Posterior vena cava (tissue), 2 donors: ENCODE measurements at regions not wholly inside any gene's neighbourhood (a gene's known extent, or its start where the extent isn't known, plus 50 kb on each side); places are given as distances from the start of the nearest gene placed in this dataset.
"Not testable (repeated sequence)": the region's sequence is repeated elsewhere in the genome, so short reads cannot be mapped to it uniquely, and the experiment has no call there.

Experiments
- DNase-seq: peaks from one replicate; pipeline ENCODE4 v3.0.0-alpha.2; 2020; ENCODE audit warnings: low spot score
- intact Hi-C, 2 donors: fragments of 100-400 bp; cut with DNase I; formaldehyde crosslinking; loops; one replicate each; pipeline versions ENCODE4 v1.14.1 to v1.14.2; 2022 to 2023
- donor health status: DM: yes; HTN: yes; CAD: no.
- donor health status: DM: yes; HTN: yes; CAD: no.

DNA sequence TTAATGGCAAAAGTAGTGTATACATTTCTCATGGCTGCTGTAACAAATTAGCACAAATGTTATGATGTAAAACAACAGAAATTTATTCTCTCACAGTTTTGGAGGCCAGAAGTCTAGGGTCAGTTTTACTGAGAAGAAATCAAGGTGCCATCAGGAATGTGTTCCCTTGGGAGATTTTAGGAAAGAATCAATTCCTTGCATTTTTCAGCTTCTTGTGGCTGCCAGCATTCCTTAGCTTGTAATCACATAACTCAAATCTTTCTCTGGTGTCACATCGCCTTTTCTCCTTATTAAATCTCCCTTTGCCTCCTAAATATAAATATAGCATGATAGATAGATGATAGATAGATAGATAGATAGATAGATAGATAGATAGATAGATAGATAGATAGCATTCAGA is 307.0 kb upstream of the REG3G start:
- no peak for DNase-seq
- intact Hi-C loops: no loop called here

DNA sequence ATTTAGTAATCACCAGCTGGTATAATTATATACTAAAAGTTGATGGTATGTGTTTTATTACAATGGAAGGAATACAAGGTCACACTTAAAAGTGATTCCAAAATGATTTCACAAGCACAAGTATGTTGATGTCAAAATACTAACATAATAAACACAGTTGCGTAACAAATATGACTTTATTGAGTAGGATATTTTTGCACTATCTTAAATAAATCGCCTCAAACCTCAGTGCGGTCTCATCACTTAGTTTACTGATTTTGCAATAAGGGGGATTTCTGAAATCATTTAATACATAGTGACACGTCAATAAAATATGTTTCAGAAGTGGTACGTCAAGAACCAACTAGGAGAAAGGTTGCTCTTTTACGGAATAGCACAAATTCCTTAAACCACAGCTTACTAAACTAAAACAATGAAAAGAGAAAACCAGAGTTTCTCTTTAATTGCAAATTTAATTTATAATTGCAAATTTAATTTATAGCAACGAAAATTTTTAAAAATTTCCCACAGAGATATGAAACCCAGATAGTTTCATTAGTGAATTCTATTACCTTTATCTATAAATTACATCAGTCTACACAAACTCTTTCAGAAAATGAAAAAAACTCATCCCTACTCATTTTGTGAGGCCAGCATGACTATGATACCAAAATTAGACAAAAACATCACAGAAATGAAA is 304.0 kb upstream of the REG3G start:
- intact Hi-C loops: no loop called here
- no peak for DNase-seq

DNA sequence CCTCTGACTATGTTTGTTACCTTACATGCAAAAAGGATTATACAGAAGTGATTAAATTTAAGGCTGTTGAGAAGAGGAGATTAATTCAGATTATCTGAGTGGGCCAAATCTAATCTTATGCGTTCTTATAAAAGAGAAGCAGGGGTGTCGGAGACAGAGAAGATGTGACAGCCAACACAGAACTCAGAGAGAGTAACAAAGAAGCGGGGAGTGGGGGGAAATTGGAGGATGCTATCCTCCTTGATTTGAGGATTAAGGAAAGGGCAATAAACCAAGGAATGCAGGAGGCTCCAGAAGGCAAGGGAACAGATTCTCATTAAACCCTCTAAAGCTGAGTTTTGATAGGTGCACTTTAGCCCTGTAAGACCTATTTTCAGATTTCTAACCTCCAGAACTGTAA is 291.3 kb upstream of the REG3G start:
- no peak for DNase-seq
- intact Hi-C loops: no loop called here

DNA sequence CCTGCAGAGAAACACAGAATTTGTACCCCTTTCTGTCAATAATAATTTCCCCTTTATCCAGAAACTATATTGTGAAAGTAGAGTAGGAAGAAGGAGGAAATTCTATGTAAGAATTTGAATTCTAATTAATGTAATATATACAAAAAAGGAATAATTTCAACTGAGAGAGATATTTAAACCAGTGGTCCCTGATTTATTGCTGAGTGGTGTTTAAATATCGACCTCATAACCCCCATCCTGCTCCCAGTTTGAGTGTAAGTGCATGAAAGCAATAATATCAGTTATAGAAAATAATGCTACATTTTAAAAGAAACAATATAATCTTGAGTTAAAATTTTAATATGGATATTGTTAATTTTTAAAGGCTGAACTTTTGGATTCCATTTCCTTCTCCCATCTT is 286.2 kb upstream of the REG3G start:
- intact Hi-C loops: no loop called here
- DNase-seq: no peak

DNA sequence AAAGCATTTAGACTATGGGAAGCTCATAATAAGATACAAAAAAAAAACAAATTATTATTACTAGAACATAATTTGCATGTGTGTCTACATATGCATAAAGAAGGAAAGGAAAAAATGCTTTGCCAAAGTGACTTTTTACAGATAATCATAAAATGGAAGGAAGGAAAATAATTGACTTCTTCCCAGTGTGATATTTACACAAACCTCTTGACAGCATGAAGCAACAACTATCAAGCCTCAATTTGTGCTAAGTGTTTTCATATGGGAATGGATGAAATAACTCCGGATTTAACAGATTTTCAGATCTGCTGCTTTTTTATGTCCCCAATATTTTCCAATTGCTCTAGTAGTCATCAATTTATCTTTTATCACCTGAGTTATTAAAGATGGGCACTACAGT is 275.9 kb upstream of the REG3G start:
- no peak for DNase-seq
- intact Hi-C loops: no loop called here

DNA sequence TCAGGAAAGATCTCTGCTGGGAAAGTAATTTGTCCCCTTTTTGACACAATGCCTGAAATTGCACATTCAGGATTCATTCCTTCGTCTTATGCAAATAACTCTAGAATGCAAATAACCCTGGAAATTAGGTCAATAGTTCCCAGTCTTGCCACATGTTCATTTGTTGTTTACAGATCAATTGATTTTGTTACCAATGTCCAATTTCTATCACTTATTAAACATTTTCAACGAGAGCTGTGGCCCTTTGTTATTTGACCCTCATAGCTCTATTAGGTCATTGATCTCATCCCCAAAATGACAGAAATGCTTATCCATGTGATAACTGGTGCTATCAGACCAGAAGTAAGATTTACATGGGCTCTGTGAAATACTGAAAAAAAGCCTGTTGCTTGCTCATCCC is 275.3 kb upstream of the REG3G start:
- no peak for DNase-seq
- intact Hi-C loops: no loop called here

DNA sequence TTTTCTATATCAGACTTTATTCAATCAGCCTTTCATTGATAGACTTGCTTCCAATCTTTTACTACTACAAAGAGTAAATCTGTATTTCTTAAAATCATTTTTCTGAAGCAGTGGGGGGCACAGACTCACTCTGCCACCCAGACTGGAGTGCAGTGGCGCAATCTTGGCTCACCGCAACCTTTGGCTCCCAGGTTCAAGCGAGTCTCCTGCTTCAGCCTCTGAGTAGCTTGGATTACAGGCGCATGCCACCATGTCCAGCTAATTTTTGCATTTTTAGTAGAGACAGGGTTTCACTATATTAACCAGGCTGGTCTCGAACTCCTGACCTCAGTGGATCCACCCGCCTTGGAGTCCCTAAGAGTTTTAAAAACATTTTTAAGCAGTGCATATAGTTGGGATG is 270.6 kb upstream of the REG3G start:
- intact Hi-C loops: no loop called here
- no peak for DNase-seq

DNA sequence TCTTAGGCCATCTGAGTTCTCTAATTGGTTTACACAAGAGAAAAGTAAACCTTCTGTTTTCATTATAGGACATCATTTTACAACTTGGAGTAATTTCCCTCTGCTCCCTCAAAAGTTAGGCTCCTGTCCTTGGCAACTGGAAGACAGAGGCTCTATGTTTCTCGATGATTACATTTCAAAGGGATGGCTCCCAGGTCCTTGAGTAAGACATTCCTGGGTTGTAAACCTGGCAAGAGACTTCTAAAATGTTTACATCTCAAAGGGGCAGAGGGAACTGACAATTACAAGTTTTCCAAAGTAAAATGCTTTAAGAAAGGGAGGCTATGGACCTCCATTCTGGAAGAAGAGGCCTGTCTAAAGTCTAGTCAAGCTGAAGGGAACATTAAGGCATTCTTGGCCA is 268.3 kb upstream of the REG3G start:
- intact Hi-C loops: no loop called here
- DNase-seq: no peak

DNA sequence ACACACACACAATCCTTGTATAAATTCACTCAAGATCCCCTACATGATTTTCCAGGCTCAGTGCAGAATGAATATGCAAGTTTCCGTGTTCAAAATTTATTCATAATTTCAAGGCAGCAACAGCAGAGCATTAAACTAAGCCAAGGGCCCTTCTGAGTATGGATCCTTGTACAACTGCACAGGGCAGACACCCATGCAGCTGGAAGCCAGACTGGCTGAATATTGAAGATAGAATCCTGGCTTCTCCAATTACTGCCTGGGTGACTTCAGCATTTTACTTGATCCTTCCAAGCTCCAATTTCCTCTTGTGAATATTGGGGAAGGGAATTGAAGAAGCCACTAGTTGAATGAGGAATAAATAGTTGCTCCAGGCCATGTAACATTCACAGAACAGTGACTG is 267.9 kb upstream of the REG3G start:
- intact Hi-C loops: no loop called here
- no peak for DNase-seq

DNA sequence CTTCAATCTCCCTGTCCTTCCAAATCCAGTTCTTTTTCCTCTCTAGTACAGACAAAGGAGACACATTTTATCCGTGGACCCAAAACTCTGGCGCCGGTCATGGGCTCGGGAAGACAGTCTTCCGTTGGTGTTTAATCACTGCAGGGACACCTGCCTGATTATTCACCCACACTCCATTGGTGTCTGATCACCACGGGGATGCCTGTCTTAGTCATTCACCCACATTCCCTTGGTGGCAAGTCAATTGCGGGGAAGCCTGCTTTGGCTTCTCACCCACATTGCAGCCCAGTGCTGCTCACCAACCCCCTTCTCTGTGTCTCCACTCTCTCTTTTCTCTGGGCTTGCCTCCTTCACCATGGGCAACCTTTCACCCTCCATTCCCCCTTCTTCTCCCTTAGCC is 266.7 kb upstream of the REG3G start:
- intact Hi-C loops, DNase-seq: not testable (repeated sequence)

DNA sequence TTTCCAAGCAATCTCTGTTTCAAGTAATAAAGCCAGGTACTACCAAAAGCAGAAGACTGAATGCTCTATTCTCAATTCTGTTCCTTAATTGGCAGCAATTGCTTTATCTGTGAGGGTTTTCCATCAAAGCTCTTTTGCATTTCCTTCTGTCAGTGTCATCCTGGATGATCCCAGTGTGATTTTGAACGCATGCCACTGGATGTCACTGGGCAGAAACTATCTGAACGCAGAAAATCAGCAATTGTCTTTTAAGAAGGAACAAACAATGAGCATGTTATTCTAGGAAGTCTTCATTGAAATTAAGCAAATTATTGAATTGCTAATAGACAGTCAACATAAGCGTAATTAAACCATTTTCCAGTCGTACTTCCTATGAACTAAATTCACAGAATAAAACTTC is 259.0 kb upstream of the REG3G start:
- no peak for DNase-seq
- intact Hi-C loops: no loop called here

DNA sequence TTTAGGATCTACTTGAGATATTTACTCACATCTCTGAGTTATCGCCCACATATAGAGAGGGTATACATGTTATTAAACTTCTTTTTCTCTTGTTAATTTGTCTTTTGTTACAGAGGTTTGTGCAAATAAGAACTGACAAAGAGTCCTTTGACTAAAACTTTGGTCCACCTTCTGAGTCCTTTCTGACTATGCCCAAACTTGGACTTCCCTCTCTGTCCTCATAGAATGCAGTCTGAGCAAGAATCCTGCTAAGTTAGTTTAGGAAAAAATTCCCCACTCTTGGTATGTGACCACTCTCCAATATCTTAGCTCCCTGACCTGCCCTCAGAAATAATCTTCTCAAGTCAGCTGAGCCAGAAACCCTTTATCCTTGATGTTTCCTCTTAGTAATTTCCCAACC is 257.5 kb upstream of the REG3G start:
- intact Hi-C loops: no loop called here
- no peak for DNase-seq

DNA sequence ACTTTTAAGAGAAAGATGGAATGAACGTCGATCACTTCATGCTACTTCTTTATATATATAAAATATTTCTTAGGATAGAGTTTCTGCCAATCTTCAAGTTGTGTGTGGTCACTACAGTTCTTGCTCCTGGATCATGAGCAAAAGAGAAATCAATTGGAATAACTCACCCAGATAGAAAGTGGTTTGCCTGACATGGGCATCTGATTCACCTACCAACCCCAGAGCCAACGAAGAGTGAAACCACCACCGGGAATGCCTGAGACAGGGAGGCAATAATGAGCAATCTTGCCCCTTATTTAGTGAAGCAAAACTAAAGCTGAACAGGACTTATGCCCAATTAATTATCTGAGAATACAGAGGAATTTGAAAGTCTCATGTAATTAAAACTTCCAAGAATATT is 250.2 kb upstream of the REG3G start:
- intact Hi-C loops: no loop called here

DNA sequence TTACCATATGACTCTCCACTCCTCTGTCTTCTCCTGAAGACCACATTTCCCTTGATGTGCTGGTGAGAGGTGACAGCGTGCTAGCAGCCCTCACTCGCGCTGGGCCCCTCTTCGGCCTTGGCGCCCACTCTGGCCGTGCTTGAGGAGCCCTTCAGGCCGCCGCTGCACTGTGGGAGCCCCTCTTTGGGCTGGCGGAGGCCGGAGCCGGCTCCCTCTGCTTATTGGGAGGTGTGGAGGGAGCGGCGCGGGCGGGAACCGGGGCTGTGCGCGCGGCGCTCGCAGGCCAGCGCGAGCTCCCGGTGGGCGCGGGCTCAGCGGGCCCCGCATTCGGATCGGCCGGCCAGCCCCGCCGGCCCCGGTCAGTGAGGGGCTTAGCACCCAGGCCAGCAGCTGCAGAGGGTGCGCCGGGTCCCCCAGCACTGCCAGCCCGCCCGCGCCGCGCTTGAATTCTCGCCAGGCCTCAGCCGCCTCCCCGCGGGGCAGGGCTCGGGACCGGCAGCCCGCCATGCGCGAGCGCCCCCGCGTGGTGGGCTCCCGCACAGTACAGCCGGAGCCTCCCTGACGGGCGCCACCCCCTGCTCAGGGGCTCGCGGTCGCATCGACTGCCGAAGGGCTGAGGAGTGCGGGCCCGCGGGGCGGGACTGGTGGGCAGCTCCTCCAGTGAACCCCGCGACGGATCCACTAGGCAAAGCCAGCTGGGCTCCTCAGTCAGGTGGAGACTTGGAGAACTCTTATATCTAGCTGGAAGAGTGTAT is 246.6 kb upstream of the REG3G start:
- no peak for DNase-seq
- intact Hi-C loops: no loop called here

More for the DNA sequence above, 250.2 kb upstream of the REG3G start:
- DNase-seq: no peak

DNA sequence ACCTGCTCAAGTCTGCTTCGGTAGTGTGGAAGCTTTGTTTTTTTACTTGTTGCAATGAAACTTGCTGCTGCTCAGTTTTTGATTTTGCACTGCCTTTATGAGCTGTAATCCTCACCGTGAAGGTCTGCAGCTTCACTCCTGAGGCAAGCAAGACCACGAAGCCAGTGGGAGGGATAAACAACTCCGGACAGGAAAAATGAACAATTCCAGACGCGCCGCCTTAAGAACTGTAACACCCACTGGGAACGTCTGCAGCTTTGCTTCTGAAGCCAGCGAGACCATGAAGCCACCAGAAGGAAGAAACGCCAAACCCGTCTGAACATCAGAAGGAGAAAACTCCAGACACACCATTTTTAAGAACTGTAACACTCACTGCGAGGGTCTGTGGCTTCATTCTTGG is 245.7 kb upstream of the REG3G start:
- DNase-seq: no peak
- intact Hi-C loops: no loop called here

DNA sequence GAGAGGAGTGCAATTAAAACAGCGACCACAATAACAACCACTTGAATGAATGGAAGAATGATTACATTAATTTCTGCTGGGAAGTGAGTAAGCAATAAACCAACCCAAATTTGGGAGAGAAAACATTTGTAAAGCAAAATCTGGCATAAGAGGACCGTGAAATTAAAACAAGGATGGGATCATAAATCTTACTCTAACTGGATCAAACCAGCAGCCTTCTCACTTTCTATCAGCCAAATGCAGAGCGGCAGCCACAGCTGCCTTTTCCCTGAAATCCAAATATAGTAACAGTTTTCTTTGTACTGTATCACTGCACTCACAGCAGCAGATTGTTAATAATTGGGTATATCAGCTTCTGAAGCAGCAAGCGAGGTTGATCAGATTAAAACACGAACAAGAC is 245.2 kb upstream of the REG3G start:
- no peak for DNase-seq
- intact Hi-C loops: no loop called here

DNA sequence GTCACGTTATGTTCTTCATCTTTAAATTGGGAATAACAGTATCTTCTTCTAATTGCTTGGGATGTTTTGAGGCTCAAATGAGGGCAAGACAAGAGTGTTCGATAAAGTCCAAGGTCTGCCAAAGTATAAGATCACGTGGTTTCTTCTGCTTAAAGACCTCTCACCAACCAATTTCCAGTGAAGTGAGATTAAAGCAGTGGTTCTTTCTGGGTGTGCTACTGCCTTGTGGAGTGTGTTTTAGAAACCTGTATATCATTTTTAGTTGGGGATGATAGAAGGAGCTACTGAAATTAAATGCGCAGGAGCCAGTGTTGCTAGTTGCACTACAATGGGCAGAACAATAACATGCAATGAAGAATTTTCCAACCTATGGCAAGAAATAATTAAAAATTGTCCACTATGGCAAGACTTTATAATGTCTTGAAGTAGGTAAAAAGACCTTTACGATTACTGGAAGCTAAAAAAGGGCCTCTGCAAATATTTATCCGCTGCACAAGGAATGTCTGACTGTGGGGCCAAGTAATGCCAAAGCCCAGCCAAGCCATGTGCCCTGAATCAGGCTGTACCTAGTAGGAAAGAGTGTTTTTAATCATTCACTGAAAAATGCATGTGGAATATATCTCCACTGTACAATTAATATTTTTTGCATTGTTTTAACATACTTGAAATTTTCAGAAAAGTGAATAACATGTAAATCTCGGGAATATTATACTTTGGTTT is 244.5 kb upstream of the REG3G start:
- DNase-seq: no peak
- intact Hi-C loops: no loop called here

DNA sequence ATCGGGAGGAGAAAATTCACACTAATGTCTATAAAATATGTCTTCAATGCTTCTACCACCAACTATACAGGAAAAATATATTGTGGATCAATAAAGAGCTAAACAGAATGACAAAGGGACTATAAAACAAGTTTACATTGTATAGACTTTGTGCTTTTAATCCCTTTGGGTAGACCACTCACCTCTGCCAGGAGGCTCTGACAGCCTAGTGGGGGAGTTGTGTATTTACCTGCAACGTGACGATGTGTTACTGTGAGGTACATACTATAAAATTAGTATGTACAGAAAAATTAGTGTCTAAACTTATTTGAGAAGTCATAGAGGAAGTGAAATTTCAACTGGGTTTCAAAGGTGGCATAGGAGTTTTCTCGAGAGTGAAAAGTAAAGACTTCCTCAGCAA is 243.3 kb upstream of the REG3G start:
- intact Hi-C loops: no loop called here
- no peak for DNase-seq

DNA sequence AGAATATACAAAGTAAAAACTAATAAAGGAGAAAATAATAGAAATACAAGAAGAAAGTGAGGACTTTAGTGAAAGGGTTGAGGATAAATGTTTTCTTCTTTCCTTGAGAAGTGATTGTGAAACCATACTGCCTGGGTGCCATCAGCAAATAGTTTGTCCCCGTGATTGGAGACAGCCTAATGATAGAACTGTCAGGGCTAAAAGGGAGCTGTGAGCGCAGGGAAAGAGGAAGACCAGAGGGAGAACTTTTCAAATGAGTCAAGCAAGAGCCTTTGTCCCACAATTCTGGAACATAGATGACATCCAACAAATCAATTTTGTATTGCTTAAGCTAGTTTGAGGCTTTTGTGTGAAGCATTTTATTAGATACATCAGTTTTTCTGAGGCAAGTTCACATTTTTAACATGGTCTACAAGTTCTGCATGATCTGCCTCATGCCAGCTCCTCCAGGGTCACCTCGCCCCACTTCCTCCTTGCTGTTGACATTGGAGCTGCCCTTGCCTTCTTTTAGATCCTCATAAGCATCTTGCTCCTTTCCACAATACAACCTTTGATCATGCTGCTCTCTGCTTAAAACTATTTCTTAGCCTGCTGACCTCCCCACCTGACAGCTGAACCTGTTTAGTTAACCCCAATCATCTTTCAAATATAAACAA is 213.4 kb upstream of the REG3G start:
- no peak for DNase-seq
- intact Hi-C loops: no loop called here

DNA sequence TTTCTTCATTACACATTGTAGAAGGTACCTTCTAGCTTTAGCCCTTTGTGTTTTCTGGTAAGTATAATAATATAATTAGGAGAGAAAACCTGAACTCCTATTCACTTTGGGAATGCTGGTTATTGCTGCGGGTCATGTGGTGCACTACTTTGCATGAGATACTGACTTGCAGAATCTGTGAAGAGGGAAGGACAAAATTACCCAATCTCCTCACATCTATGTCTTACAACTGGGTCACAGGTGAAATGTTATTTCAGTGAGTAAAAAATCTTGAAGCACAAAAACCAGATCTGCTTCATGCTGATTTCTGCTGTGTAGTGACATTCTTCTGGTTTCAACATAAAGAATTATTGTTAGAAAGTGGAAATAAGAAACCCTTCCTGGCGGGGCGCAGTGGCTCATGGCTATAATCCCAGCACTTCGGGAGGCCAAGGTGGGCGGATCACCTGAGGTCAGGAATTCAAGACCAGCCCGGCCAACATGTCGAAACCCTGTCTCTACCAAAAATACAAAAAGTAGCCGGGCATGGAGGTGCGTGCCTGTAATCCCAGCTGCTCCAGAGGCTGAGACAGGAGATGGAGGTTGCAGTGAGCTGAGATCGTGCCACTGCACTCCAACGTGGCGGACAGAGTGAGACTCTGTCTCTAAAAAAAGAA is 211.0 kb upstream of the REG3G start:
- intact Hi-C loops: no loop called here
- no peak for DNase-seq
